ENCODE measurements at regions not wholly inside any gene's neighbourhood (a gene's known extent, or its start where the extent isn't known, plus 50 kb on each side); places are given as distances from the start of the nearest gene placed in this dataset.
"Not testable (repeated sequence)": the region's sequence is repeated elsewhere in the genome, so short reads cannot be mapped to it uniquely, and the experiment has no call there.

DNA sequence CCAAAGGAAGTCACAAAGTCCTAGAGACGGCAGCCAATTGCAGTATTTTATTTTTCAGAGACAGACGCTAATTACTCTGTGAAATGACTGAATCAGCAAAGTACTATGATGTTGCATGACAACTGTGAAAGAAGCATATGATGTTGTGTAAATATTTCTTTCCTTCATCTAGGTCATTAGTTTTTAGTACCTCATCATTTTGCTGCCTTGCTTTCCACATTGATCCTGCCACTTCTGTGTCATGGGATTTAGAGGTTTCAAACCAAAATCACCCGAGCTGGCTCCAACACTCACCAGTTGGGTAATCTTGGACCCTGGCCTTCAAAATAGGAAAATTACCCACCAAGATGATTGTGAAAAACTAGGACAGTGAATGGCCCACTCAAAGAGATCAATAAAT lies 585.2 kb downstream of the ACTL7B start:
- no peak for DNase-seq

DNA sequence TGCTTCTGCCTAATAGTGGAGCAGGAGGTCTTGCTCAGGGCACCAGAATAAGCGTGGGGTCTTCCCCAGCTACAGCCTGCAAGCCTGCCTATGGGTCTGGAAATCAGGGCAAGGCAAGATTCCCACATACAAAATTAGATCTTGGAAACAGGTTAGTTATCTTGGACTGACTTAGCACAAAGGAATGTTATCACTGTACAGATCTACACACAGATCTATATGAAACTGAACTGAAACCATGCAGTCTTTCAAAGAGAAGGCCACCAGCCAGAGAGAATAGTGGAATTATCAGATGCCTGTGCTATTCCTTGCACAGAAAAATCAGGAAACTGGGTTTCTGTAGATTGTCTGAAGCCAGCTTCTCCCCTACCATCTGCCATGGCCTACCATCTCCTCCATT lies 585.7 kb downstream of the ACTL7B start:
- DNase-seq, result no peak

DNA sequence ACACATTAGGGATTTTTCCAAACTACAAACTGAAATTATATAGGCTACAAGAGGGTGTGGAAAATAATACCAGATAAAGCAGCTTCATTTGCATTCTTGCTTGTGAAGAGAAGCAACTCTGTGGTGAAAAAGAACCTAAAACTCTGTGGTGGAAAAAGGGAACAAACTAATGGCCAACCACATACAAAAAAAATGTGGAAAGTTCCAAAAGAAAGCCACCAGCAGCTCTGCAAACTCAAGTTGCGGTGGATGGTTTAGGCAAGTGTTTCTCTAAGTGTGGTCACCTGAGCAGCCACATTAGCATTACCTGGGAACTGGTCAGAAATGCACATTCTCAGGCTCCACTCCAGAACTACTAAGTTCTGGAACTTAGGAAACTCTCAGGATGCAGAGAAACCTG lies 586.4 kb downstream of the ACTL7B start:
- DNase-seq, result no peak

DNA sequence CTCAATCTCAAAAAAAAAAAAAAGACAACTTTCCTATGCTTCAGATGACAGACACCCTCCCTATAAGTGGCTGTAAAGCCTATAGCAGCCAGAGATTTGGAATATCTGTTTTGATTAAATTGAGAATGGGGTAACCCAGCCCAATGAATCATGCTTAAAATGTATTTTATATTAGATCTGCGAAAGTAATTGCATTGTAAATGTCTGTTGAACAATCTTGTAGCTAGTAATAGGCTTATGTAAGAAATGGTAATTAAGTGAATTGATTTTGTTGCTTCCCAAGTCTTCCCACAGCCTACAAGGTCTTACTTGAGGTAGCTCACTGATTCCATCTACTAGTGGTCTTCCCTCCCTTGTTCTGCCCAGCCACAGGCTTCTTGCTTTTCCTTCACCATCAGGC lies 590.7 kb downstream of the ACTL7B start:
- no peak for DNase-seq

DNA sequence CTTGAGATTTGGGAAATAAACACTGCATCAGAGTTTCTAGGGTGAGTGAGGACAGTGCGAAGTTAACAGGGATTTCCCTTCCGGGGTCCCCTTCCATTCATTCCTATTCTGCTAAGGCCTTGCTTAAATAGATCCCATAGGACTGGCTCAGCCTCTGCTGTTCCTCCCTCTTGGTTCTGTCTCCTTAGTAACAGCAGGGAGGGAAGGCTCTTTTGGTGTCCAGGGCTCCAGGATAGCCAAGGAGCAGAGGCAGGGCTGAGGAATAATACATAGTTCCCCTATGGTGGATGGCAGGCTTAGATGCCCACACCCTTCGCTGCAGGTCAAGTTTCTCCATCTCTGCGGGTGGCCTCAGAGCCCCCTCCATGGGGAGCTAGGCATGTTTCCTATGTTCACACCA lies 591.7 kb downstream of the ACTL7B start:
- DNase-seq, result no peak

DNA sequence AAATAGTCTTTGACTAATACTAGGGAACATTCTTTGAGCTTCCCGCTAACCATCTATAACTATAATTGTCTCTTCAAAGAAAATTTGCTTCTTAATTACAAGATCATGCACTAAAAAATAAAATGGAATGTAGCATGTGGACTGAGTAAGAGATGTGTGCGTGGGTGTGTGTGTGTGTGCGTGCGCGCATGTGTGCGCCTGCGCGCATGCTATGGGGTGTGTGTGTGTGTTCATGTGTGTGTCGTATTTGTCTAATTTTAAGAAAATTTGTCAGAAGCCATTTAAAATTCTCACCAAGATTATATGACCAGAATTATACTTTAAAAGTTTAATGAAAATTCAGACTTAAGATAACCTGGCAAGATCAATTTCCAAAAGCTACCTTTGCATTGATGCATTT lies 593.0 kb downstream of the ACTL7B start:
- DNase-seq, result no peak

DNA sequence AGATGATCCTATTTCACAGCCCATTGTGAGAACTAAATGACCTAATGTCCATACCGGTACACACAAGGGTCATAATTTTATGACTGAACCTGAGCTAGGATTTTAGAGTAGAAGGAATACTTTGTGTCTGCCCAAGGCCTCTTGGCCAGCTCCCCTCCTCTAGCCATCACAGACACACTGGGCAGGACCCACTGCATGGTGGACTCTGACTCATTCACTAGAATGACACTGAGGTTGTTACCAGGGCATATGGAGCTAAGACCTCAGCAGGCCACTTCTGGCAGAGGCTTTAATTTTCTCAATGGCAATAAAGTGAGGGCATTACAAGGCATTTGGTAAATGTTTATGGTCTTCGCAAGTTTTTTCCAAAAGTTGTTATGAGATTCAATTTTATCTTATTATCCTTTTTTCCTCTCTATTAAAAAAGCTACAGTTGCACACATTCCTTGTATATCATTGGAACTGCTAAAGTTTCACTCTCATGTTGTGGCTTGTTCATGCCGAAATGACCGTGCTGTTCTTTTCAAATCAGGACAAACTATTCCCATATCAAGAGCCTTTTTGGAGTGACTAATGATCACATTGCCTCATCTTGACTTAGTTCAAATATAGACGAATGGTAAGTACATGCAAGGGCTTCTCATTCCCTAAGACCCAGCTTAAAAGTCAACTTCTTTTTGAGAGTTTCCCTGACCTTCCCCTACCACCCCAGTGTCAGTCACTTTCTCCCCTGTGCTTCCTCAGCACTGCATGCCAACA lies 595.7 kb downstream of the ACTL7B start:
- no peak for DNase-seq

DNA sequence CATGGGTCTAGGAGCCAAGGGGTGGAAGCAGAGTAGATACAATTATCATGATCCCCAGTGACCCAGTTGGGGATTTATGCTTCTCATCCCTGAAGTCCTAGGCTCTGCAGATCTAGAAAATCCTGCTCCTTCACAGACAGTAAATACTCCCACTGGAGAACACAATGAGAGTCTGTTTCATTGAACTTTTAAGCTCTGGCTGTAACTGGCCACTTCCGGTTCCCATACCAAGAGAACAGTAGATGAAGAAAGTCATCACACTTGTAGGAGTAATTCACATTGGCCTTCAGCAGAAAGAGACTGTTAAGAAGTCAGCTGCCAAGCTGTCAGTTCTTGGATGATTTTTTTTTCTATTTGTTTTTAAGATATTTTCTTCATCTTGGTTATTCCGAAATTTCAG lies 597.1 kb downstream of the ACTL7B start:
- no peak for DNase-seq

DNA sequence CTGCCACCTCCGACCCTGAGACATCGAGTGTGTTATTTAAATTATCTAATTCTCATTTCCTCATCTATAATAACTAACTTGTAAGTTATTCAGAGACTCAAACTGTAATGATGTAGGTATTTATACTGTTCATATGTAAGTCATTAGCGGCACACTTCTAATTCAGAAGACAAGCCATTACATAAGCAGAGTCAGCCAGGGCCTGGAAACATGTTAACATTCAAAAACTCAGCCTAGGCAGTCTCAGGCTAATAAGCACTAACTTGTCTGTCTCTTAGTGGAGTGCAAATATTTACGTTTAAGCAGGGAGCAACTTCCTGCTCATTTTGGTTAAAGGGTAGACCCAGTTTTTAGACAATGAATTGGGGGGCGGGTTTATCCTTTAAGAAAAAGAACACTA lies 598.4 kb downstream of the ACTL7B start:
- DNase-seq, result no peak

DNA sequence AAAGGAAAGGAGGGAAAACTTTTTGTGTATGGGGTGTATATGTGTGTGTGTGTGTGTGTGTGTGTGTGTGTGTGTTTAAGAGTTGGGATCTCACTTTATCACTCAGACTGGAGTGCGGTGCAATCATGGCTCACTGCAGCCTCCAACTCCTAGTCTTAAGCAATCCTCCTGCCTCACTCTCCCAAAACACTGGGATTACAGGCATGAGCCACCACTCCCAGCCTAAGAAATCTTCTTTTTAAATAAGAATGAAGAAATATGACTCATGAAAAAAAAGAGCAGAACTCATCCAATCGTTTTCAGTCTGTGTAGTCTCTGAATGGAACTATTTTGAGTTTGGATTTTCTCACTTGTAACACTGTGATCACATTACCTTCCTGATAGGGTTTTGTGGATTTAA lies 601.5 kb downstream of the ACTL7B start:
- no peak for DNase-seq

DNA sequence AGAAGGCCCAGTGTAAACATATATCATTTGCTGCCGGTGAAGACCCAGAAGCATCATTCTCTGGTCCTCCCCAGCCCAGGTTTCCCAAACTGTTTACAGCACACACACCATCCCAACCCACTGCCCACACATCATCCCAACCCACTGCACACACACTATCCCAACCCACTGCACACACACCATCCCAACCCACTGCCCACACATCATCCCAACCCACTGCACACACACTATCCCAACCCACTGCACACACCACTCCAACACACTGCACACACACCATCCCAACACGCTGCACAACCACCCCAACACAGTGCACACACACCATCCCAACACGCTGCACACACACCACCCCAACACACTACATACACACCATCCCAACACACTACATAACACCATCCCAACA lies 608.4 kb downstream of the ACTL7B start:
- not testable (repeated sequence) for DNase-seq

DNA sequence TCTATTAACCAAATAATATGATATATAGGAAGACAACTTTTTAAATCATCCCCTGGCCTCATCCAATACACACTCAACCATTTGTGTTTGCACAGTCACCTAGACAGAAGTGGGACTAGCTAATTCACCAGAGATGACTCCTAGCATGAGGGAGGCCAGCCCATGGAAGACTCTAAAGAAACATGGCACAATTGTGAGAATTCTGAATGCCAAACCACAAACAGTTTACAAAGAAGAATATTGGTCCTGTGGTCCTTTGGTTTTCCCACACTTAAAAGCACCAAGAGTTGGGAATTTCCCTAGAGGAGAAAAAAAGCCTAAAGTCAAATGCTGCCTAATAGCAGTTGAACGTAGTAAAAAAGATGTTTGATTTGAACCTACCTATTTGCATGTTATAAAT lies 609.9 kb downstream of the ACTL7B start:
- no peak for DNase-seq

DNA sequence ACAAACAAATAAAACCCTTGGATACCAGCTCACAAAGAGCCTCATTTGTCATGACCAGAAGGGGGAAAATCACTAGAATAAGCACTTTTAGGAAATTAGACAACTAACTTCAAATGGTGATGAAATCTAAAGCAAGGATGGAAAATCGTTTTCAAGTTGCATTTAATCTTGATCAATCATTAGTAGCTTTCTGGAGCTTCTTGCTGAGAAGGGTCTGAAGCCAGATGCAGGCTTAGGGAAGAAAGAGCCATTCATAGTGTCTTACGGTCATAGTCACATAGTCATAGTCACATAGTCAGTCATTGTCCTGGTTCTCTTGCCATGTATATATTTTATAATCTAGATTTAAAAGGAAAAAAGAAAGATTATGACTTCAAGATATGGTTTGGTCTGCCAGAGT lies 610.5 kb downstream of the ACTL7B start:
- DNase-seq, result no peak

DNA sequence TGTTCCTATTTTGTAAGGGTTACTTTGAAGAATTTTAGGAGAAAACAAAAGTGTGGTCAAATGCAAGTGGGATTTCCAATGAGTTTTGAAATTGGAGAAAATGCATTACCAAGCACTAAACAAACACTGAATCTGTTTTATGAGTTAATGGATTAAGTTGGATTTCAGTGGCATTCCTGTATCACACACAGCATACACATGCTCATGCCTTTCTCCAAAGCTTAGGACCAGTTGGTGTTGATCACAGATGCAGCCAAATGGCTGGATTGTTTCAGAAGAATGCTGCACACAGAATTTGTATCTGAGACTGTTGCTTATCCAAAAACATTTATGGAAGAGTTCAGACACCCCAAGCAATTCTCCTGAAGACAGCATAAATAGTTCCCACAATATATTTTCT lies 611.1 kb downstream of the ACTL7B start:
- no peak for DNase-seq

DNA sequence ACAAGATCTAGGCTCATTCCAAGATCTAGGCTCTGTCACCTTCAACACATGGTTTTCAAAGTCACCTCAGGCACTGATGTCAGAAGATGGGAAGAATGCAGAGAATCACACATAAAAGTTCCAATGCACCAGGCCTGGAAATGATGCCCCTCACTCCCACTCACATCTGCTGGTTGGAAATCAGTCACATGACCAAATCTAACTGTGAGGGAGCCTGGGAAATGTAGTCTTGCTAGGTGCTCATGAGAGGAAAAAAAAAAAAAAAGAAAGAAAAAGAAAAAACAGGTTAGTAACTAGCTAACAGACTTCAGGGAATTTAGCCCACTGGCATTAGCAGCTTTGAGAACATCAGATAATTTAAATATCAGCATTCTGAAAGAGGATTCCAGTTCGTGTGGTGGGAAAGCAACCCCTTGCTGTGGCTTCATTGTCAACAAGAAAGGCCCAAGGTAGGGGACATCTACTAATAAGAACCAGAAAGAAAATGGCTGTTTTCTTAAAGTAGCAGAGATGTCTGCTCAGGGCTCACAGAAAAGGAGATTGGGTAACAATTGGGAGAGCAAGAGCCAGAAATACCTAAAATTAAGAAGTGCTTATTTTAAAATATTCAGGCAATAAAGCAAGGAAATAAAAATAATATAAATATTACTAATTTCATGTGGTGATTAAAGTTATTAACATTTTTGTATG lies 614.3 kb downstream of the ACTL7B start:
- DNase-seq, result no peak

DNA sequence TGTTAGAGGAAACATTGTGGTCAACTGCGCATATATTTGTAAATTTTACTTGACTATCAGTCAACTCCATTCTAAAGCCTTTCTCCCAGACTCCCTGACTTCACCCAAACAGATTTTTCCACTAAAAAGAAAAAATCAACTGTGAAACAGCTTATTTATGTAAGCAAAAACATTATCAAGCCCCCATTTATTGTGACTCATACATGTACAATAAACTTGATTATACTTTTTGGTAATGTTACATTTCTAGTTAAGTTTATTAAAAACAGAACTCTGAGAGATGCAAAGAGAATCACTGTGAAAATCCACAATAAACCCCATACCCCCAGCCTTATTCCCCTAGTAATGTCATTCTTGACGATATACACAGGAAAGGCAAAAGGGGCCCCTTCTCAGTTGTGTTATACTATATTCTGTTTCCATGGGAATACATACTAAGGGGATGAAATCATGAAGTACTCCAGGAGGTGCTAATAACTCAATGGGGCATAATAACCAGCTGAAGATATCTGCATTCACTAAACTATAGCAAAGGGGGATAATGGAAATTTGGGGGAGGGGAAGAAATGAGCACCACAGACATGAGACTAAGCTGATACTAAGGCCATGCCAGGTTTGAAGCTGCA lies 616.0 kb downstream of the ACTL7B start:
- DNase-seq, result no peak

DNA sequence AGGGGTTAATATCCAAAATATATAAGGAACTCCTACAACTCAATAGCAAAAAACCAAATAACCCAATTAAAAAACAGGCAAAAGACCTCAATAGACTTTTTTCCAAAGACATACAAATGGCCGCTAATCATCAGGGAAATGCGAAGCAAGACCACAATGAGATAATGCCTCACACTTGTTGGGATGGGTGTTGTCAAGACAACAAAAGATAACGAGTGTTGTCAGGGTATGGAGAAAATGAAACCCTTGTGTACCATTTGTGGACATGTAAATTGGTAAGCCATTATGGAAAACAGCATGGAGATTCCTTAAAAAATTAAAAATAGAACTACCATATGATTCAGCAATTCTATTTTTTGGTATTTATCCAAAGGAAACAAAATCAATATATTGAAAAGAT lies 620.2 kb downstream of the ACTL7B start:
- DNase-seq, result no peak

DNA sequence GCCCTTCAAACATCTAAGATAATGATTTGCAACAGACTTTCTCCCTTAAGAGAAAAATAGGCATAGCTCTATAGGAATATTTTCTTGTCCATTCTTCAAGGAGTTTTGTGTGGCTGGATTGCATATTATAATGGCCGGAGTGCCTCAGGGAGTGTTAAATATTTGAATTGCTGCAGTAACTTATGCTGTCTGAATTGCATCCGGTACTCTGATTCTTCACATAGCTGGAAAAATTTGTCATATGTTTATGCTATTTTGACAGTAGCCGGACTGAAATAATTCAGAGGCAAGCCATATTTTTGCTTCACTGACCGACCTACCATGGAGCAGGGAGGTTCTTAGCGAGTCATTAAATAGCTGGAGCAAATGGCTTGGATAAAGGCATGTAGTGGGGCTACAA lies 621.0 kb downstream of the ACTL7B start:
- no peak for DNase-seq

DNA sequence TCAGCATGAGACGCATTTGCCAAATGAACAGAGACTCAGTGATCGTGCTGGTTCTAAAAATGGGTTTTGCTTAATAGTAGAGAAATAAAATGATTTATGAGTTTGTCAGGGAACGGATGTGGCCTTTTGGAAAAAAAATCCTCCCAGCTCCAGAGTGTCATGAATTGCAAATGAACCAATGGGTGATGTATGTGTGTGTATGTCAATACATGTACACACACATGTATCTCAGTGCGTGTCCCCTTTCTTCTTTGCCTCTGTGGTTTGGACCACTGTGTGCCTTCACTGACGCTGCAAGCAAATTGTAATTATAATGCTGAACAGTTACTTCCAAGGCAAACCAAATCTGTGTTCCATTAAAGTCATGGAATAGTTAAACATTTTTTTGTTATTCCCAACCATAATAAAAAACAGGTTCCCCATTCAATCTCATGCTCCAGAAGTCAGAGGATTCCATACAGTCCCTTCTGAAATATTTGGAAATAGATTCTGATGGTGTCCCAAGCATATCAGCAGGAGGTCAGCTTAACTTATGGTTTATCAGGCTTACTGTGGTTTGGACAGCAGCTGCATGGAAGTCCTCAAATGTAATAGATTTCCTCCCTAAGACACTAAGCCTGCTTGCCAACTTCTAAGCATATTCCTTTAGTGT lies 630.5 kb downstream of the ACTL7B start:
- DNase-seq, result no peak

DNA sequence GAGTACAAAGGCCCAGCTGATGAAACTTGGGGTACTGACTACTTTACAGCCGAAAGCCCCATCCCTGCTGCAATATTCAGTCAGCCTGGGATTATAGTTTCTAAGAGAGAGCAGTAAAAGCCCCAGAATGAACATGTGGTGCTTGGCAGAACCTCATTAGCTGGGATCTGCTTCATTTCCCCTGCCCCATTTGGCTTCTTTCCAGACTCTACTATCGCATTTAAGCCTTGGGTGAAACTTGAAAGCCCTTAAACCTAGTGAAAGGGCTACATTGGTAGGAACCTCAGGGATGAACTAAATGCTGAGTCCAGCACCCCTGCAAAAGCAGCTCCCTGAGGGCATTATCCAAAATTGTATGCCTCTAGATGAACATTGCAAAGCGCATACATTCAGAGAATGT lies 631.1 kb downstream of the ACTL7B start:
- no peak for DNase-seq

DNA sequence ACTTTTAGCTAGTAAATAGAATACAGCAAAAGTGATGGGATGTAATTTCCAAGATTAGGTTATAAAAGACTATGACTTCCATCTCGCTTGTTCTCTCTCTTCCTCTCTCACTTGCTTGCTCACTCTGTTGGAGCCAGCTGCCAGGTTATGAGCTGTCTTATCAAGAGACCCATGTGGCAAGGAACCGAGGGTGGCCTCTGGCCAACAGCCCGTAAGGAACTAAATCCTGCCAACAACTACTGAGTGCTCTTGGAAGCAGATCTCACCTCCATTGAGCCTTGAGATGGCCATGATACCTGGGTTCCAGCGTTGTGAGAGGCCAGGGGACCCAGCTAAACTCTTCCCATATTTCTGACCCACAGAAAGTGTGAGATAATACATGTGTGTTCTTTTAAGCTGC lies 636.1 kb downstream of the ACTL7B start:
- no peak for DNase-seq

DNA sequence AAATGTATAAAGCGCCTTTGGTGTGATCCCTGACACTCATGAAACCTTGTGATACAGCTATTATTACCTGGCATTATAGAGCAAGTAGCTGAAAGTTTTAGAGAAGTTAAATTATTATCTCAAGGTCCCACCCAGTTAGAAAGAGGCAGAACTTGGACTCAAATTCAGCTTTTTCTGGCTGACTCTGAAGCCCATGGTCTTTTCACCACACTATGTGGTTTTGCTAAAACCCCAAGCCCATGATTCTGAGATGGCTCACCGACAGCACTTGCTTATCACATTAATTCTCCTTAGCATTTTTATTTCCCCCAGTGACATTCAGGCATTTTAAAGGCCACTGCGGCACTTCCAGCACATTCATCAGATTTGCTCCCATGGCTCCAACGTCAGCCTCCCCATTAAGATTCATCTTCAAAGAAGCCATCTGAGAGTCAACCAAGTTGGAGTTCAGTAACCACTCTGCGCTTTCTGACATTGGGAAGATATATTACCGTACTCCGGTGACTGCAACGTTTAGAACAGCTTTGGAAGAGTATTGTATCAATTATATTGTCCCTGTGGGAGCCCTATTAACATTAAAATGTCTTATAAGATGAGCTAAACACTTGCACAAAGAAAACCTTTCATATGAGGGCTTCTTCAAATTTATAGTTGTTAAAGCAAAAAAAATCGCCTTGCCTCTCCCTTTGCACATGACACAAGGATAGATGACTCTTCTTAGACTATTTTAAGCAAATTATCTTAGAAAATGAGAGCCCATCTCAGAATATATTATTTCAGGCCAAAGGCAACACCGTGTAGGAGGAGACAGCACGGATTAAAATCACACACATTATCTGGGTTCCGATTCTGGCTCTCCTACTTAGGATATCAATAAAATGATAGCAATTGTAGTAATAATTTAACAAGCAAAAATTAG lies 638.1 kb downstream of the ACTL7B start:
- no peak for DNase-seq

DNA sequence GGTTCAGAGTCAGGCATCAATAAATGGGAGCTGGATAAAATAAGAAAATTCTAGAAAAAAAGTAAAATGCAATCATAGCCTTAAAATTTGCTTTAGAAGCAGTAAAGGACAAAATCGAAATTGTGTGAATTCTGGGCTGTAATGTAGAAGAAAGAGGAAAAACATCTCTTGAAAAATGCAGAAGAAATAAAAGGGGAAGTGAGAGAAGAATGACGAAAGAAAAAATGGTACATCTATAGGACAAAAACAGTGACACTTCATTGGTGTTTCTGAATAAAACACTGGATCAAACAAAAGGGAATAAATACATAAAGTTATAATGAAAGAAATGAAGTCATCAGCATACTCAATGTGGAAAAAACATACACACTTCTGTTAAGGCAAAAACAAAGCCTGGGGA lies 642.3 kb downstream of the ACTL7B start:
- no peak for DNase-seq
